Activated naive CD8-positive, alpha-beta T cell treated with anti-CD3 and anti-CD28 coated beads for 36 hours (primary cell): ENCODE measurements at regions not wholly inside any gene's neighbourhood (a gene's known extent, or its start where the extent isn't known, plus 50 kb on each side); places are given as distances from the start of the nearest gene placed in this dataset.

Experiments
- DNase-seq: peaks from one replicate; pipeline ENCODE4 v3.0.0; 2021
- H3K27ac Mint-ChIP-seq: one replicate; pipeline ENCODE4 v1.8.0; 2022; ENCODE audit warnings: mild to moderate bottlenecking, moderate library complexity, mixed read lengths
- H3K27me3 Mint-ChIP-seq: one replicate; pipeline ENCODE4 v1.8.0; 2022; ENCODE audit warnings: mild to moderate bottlenecking, mixed read lengths
- H3K36me3 Mint-ChIP-seq: one replicate; pipeline ENCODE4 v1.8.0; 2021; ENCODE audit warnings: mild to moderate bottlenecking, mixed read lengths
- H3K4me1 Mint-ChIP-seq: one replicate; pipeline ENCODE4 v1.8.0; 2021; ENCODE audit warnings: mixed read lengths
- H3K4me3 Mint-ChIP-seq: one replicate; pipeline ENCODE4 v1.8.0; 2022; ENCODE audit warnings: mild to moderate bottlenecking, moderate library complexity, mixed read lengths
- H3K9me3 Mint-ChIP-seq: one replicate; pipeline ENCODE4 v1.8.0; 2022; ENCODE audit warnings: mixed read lengths

GRCh38 chr2:125107446-125107845, 1082.4 kb downstream of the CNTNAP5 start:
- no peaks in the 10 kb centered on the region for H3K36me3 Mint-ChIP-seq
- no peaks in the 10 kb centered on the region for H3K4me1 Mint-ChIP-seq
- H3K4me3 Mint-ChIP-seq: no peak overlapping the region
- H3K9me3 Mint-ChIP-seq: peaks cover 6% of the 10 kb centered on the region
- H3K27me3 Mint-ChIP-seq: no peaks in the 10 kb centered on the region
- no peak overlapping the region for H3K27ac Mint-ChIP-seq
- no peak for DNase-seq

GRCh38 chr2:125108251-125108650, 1083.2 kb downstream of the CNTNAP5 start:
- no peaks in the 10 kb centered on the region for H3K36me3 Mint-ChIP-seq
- no peaks in the 10 kb centered on the region for H3K27me3 Mint-ChIP-seq
- no peak overlapping the region for H3K4me3 Mint-ChIP-seq

GRCh38 chr2:125125902-125126301, 1100.8 kb downstream of the CNTNAP5 start:
- Mint-ChIP-seq H3K27ac (no peak overlapping the region), H3K9me3 (peaks cover 14% of the 10 kb centered on the region), H3K4me1 (no peaks in the 10 kb centered on the region), H3K36me3 (no peaks in the 10 kb centered on the region), H3K4me3 (no peak overlapping the region), H3K27me3 (no peaks in the 10 kb centered on the region)
- no peak for DNase-seq

More at GRCh38 chr2:125108251-125108650, 1083.2 kb downstream of the CNTNAP5 start:
- Mint-ChIP-seq H3K4me1 (no peaks in the 10 kb centered on the region), H3K9me3 (peaks cover 6% of the 10 kb centered on the region), H3K27ac (no peak overlapping the region)
- DNase-seq: no peak

GRCh38 chr2:125160947-125161346, 1135.9 kb downstream of the CNTNAP5 start:
- peaks cover 5% of the 10 kb centered on the region for H3K9me3 Mint-ChIP-seq
- no peaks in the 10 kb centered on the region for H3K36me3 Mint-ChIP-seq
- H3K4me3 Mint-ChIP-seq: no peak overlapping the region
- no peaks in the 10 kb centered on the region for H3K27me3 Mint-ChIP-seq
- H3K27ac Mint-ChIP-seq: no peak overlapping the region
- DNase-seq: no peak
- no peaks in the 10 kb centered on the region for H3K4me1 Mint-ChIP-seq

- no peak overlapping the region for H3K4me3 Mint-ChIP-seq
- H3K27ac Mint-ChIP-seq: no peak overlapping the region
- no peaks in the 10 kb centered on the region for H3K4me1 Mint-ChIP-seq
- H3K27me3 Mint-ChIP-seq: no peaks in the 10 kb centered on the region
- no peak for DNase-seq
- H3K9me3 Mint-ChIP-seq: peaks cover 7% of the 10 kb centered on the region
- H3K36me3 Mint-ChIP-seq: no peaks in the 10 kb centered on the region
Observed at GRCh38 chr2:125167152-125167551, 1142.1 kb downstream of the CNTNAP5 start.

GRCh38 chr2:125167820-125168219, 1142.7 kb downstream of the CNTNAP5 start:
- no peaks in the 10 kb centered on the region for H3K27me3 Mint-ChIP-seq
- no peak for DNase-seq
- no peaks in the 10 kb centered on the region for H3K36me3 Mint-ChIP-seq
- H3K4me3 Mint-ChIP-seq: no peak overlapping the region
- H3K27ac Mint-ChIP-seq: no peak overlapping the region
- peaks cover 5% of the 10 kb centered on the region for H3K9me3 Mint-ChIP-seq
- H3K4me1 Mint-ChIP-seq: no peaks in the 10 kb centered on the region

- H3K4me1 Mint-ChIP-seq: no peaks in the 10 kb centered on the region
- no peak overlapping the region for H3K4me3 Mint-ChIP-seq
Observed at GRCh38 chr2:125168442-125168841, 1143.4 kb downstream of the CNTNAP5 start.

GRCh38 chr2:125169022-125169763, 1144.1 kb downstream of the CNTNAP5 start:
- Mint-ChIP-seq H3K4me3 (no peak overlapping the region), H3K27ac (no peak overlapping the region), H3K9me3 (peaks cover 5% of the 10 kb centered on the region), H3K36me3 (no peaks in the 10 kb centered on the region), H3K27me3 (no peaks in the 10 kb centered on the region), H3K4me1 (no peaks in the 10 kb centered on the region)
- DNase-seq: no peak

More at GRCh38 chr2:125168442-125168841, 1143.4 kb downstream of the CNTNAP5 start:
- peaks cover 5% of the 10 kb centered on the region for H3K9me3 Mint-ChIP-seq
- H3K36me3 Mint-ChIP-seq: no peaks in the 10 kb centered on the region
- no peak for DNase-seq
- no peaks in the 10 kb centered on the region for H3K27me3 Mint-ChIP-seq
- H3K27ac Mint-ChIP-seq: no peak overlapping the region

GRCh38 chr2:125169764-125170146, 1144.7 kb downstream of the CNTNAP5 start:
- H3K27ac Mint-ChIP-seq: no peak overlapping the region
- H3K4me1 Mint-ChIP-seq: no peaks in the 10 kb centered on the region

GRCh38 chr2:125172181-125172580, 1147.1 kb downstream of the CNTNAP5 start:
- Mint-ChIP-seq H3K27ac (no peak overlapping the region), H3K9me3 (peaks cover 8% of the 10 kb centered on the region)
- DNase-seq: no peak

More at GRCh38 chr2:125169764-125170146, 1144.7 kb downstream of the CNTNAP5 start:
- no peaks in the 10 kb centered on the region for H3K27me3 Mint-ChIP-seq
- H3K36me3 Mint-ChIP-seq: no peaks in the 10 kb centered on the region
- no peak overlapping the region for H3K4me3 Mint-ChIP-seq
- peaks cover 5% of the 10 kb centered on the region for H3K9me3 Mint-ChIP-seq
- DNase-seq: no peak

GRCh38 chr2:125175415-125175814, 1150.3 kb downstream of the CNTNAP5 start:
- Mint-ChIP-seq H3K9me3 (peaks cover 5% of the 10 kb centered on the region), H3K27me3 (no peaks in the 10 kb centered on the region), H3K36me3 (no peaks in the 10 kb centered on the region), H3K27ac (no peak overlapping the region), H3K4me3 (no peak overlapping the region), H3K4me1 (no peaks in the 10 kb centered on the region)
- DNase-seq: no peak

More at GRCh38 chr2:125172181-125172580, 1147.1 kb downstream of the CNTNAP5 start:
- H3K4me3 Mint-ChIP-seq: no peak overlapping the region
- no peaks in the 10 kb centered on the region for H3K36me3 Mint-ChIP-seq
- H3K27me3 Mint-ChIP-seq: no peaks in the 10 kb centered on the region
- H3K4me1 Mint-ChIP-seq: no peaks in the 10 kb centered on the region

- Mint-ChIP-seq H3K27ac (no peak overlapping the region), H3K4me3 (no peak overlapping the region), H3K27me3 (no peaks in the 10 kb centered on the region), H3K4me1 (no peaks in the 10 kb centered on the region), H3K36me3 (no peaks in the 10 kb centered on the region), H3K9me3 (peaks cover 10% of the 10 kb centered on the region)
- no peak for DNase-seq
Observed at GRCh38 chr2:125185691-125186270, 1160.7 kb downstream of the CNTNAP5 start.

- no peaks in the 10 kb centered on the region for H3K36me3 Mint-ChIP-seq
- no peaks in the 10 kb centered on the region for H3K4me1 Mint-ChIP-seq
Observed at GRCh38 chr2:125207431-125207830, 1182.3 kb downstream of the CNTNAP5 start.

GRCh38 chr2:125216321-125216720, 1191.2 kb downstream of the CNTNAP5 start:
- Mint-ChIP-seq H3K9me3 (peaks cover 15% of the 10 kb centered on the region), H3K4me3 (no peak overlapping the region), H3K36me3 (no peaks in the 10 kb centered on the region), H3K27me3 (no peaks in the 10 kb centered on the region), H3K27ac (no peak overlapping the region), H3K4me1 (no peaks in the 10 kb centered on the region)
- no peak for DNase-seq

More at GRCh38 chr2:125207431-125207830, 1182.3 kb downstream of the CNTNAP5 start:
- no peak overlapping the region for H3K27ac Mint-ChIP-seq
- no peaks in the 10 kb centered on the region for H3K27me3 Mint-ChIP-seq
- H3K9me3 Mint-ChIP-seq: peaks cover 7% of the 10 kb centered on the region
- no peak for DNase-seq
- H3K4me3 Mint-ChIP-seq: no peak overlapping the region

- no peak overlapping the region for H3K27ac Mint-ChIP-seq
- H3K4me1 Mint-ChIP-seq: no peaks in the 10 kb centered on the region
- DNase-seq: no peak
- H3K36me3 Mint-ChIP-seq: no peaks in the 10 kb centered on the region
- peaks cover 12% of the 10 kb centered on the region for H3K9me3 Mint-ChIP-seq
- no peaks in the 10 kb centered on the region for H3K27me3 Mint-ChIP-seq
- no peak overlapping the region for H3K4me3 Mint-ChIP-seq
Observed at GRCh38 chr2:125224188-125224587, 1199.1 kb downstream of the CNTNAP5 start.

GRCh38 chr2:125224830-125225229, 1199.7 kb downstream of the CNTNAP5 start:
- H3K4me1 Mint-ChIP-seq: no peaks in the 10 kb centered on the region
- H3K9me3 Mint-ChIP-seq: peaks cover 12% of the 10 kb centered on the region
- no peak for DNase-seq
- no peak overlapping the region for H3K4me3 Mint-ChIP-seq
- H3K36me3 Mint-ChIP-seq: no peaks in the 10 kb centered on the region
- no peak overlapping the region for H3K27ac Mint-ChIP-seq
- no peaks in the 10 kb centered on the region for H3K27me3 Mint-ChIP-seq
